Activated B cell treated with CpG ODN at 0.5 μM for 24 hours (primary cell): ENCODE measurements at regions not wholly inside any gene's neighbourhood (a gene's known extent, or its start where the extent isn't known, plus 50 kb on each side); places are given as distances from the start of the nearest gene placed in this dataset.

Experiments used
- ATAC-seq: fragments of 200-7000 bp; cut with Tn5 transposase; one replicate; pipeline ENCODE4 v1.10.0; 2021; ENCODE audit warnings: low read depth, mild to moderate bottlenecking, moderate library complexity
- CTCF ChIA-PET: fragments of 350-600 bp; sonication (Branson Sonifier 250); formaldehyde crosslinking; loops from one replicate; lab custom pipeline; 2021; ENCODE audit warnings: antibody characterized with exemption; lab: Charles Lee
- POLR2A ChIA-PET: fragments of 350-600 bp; sonication (Branson Sonifier 250); formaldehyde crosslinking; loops from one replicate; lab custom pipeline; 2021; ENCODE audit warnings: antibody characterized with exemption; lab: Charles Lee
- DNase-seq: peaks from one replicate; pipeline ENCODE4 v3.0.0; 2022
- H3K27ac Mint-ChIP-seq: one replicate; pipeline ENCODE4 v1.8.0; 2020; ENCODE audit warnings: mixed read lengths
- H3K27me3 Mint-ChIP-seq: one replicate; pipeline ENCODE4 v1.8.0; 2021; ENCODE audit warnings: mixed read lengths
- H3K36me3 Mint-ChIP-seq: one replicate; pipeline ENCODE4 v1.8.0; 2021; ENCODE audit warnings: low read depth, mixed read lengths
- H3K4me1 Mint-ChIP-seq: one replicate; pipeline ENCODE4 v1.8.0; 2021; ENCODE audit warnings: mixed read lengths
- H3K4me3 Mint-ChIP-seq: one replicate; pipeline ENCODE4 v1.8.0; 2020; ENCODE audit warnings: mild to moderate bottlenecking, mixed read lengths
- H3K9me3 Mint-ChIP-seq: one replicate; pipeline ENCODE4 v1.8.0; 2020; ENCODE audit warnings: mixed read lengths
- intact Hi-C: fragments of 100-400 bp; cut with micrococcal nuclease; formaldehyde crosslinking; loops from one replicate; pipeline ENCODE4 v1.15.1; 2024
- TF ChIP-seq, protein P1 (sequence below): fragments of 200-600 bp; IDR thresholded peaks from one replicate; pipeline ENCODE4 v1.8.0; 2022; ENCODE audit warnings: antibody characterized with exemption, mild to moderate bottlenecking

DNA sequence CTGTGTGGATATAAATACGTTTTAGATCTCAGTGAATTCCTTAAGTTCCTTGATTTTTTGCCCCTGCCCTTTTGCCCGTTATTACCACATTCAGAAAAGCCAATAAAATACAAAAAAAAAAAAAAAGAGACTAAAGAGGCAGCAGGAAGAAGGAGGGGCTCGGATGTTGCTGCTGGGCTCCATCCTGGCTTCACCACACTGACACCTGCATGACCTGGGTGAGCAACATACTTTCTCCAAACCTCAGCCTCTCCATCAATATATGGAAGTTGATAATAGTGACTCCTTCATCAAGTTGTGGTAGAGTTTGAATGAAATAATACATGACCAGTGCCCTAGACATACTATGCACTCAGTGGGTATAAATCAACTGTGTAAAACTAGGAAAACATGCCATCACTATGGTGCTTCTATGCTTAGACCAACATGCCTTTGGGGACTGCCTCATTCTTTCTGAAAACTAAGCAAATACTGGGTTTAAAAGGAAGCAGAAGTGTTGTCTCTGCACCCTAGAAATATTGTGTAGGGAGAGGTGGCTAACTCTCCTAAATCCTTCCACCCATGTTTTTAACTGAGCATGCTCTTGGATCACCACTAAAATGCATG, 243.0 kb downstream of the PIK3R1 start:
- Mint-ChIP-seq H3K36me3 (no peaks in the 10 kb centered on the region), H3K27ac (no peak overlapping the region), H3K4me1 (no peaks in the 10 kb centered on the region), H3K27me3 (no peaks in the 10 kb centered on the region), H3K4me3 (no peak overlapping the region), H3K9me3 (no peaks in the 10 kb centered on the region)
- no peak for DNase-seq
- TF ChIP-seq, protein P1, sequence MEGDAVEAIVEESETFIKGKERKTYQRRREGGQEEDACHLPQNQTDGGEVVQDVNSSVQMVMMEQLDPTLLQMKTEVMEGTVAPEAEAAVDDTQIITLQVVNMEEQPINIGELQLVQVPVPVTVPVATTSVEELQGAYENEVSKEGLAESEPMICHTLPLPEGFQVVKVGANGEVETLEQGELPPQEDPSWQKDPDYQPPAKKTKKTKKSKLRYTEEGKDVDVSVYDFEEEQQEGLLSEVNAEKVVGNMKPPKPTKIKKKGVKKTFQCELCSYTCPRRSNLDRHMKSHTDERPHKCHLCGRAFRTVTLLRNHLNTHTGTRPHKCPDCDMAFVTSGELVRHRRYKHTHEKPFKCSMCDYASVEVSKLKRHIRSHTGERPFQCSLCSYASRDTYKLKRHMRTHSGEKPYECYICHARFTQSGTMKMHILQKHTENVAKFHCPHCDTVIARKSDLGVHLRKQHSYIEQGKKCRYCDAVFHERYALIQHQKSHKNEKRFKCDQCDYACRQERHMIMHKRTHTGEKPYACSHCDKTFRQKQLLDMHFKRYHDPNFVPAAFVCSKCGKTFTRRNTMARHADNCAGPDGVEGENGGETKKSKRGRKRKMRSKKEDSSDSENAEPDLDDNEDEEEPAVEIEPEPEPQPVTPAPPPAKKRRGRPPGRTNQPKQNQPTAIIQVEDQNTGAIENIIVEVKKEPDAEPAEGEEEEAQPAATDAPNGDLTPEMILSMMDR: no peak
- ChIA-PET POLR2A (no interaction called here), CTCF (interaction anchor here (5.7 kb wide), 1 partner anchor 171 kb away, joined by 101 read pairs; no protein-coding TSS in a partner anchor)
- ATAC-seq: no peak
- intact Hi-C loops: no loop called here

DNA sequence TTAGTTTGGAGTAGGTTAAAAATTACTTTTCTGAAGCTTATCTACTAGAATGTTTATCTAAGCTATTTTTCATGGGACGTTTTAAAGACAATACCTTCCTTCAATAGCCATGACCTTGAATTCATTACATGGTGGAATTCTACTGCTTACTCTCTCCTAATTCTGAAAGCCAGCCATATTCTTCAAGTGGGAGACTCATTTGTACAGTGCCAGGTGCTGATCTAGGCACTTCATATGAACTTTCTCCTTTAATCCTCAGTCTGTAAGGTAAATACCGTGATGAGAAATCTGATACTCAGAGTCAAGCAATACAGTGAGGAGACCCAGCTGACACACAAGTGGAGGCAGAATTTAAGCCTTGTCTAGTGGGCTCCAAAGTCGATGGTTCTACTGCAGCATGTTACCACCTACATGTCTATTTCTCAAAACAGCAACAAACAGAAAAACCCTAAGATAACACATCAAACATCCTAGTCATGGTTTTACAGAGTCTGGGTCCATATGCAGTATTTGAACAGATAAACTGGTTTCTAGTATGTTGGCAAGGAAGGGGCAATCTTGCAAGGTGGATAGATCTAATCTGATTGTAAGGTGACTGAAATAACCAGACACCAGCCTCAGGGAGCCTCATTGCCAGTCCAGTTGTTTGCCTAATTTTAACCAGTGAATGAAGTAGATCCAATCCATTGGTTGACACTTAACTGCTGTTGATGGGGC, 243.7 kb downstream of the PIK3R1 start:
- DNase-seq: no peak
- TF ChIP-seq, protein P1: no peak
- Mint-ChIP-seq H3K27ac (no peak overlapping the region), H3K27me3 (no peaks in the 10 kb centered on the region), H3K4me1 (no peaks in the 10 kb centered on the region), H3K4me3 (no peak overlapping the region), H3K36me3 (no peaks in the 10 kb centered on the region), H3K9me3 (no peaks in the 10 kb centered on the region)
- no peak for ATAC-seq
- intact Hi-C loops: no loop called here
- ChIA-PET CTCF (interaction anchor here (2.7 to 5.7 kb wide), 2 partner anchors 172 to 175 kb away, joined by 13 to 101 read pairs; no protein-coding TSS in a partner anchor), POLR2A (no interaction called here)

DNA sequence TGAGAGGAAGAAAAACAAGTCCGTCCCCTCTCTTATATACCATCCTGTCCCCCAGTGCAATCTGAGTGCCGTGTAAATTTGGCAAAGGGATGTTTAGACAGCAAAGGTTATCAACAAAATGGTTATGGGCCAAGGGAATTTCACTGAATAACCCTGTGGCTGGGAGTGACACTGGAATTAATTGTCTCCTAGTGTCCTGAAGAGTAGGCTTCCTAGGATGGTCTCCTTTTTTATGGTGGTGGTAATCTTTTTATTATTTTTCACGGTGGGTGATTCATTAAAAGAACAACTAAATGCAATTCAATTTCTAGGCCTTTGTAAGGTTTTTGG, 244.2 kb downstream of the PIK3R1 start:
- no peaks in the 10 kb centered on the region for H3K9me3 Mint-ChIP-seq
- no peaks in the 10 kb centered on the region for H3K27me3 Mint-ChIP-seq
- intact Hi-C loops: loop anchor here (1.0 to 2.0 kb wide), 6 partner anchors 25 to 1213 kb away; no protein-coding TSS in a partner anchor

DNA sequence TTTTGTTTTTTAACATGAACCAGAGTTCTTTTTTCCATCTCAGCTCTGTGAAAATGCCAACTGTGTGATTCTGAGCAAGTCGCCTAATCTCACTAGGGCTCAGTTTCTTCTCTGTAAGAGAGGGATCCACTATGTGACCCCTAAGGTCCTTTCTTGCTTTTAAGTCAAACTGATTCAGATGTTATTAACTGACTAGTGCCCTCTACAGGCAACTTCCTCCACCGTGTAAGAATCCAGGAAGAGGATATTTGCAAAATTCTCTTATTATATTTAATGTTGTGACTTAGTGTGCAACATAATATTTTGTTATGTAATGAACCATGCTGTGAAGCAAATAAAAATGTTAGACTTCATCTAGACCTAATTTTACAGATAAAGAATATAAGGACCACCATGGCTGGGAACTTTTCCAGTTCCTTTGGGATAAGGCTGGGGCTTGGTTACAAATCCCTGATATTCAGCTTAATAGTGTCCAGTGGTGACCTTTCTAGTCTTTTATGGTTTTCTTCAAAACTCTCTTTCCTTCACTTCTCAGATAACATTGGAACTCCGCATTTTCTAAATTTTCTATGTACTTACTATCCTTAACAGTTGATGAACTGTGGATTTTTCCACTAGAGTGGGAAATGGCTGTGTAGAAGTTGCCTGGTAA, 244.7 kb downstream of the PIK3R1 start:
- ATAC-seq (peak; percentile 56), DNase-seq (no peak)
- TF ChIP-seq, protein P1: peak; percentile 54
- Mint-ChIP-seq H3K36me3 (no peaks in the 10 kb centered on the region), H3K27me3 (no peaks in the 10 kb centered on the region), H3K4me3 (no peak overlapping the region), H3K4me1 (no peaks in the 10 kb centered on the region), H3K9me3 (no peaks in the 10 kb centered on the region), H3K27ac (no peak overlapping the region)
- ChIA-PET POLR2A (no interaction called here), CTCF (interaction anchor here (1.0 to 5.7 kb wide), 5 partner anchors 11 to 176 kb away, joined by 3 to 101 read pairs (median 5); no protein-coding TSS in a partner anchor)
- intact Hi-C loops: loop anchor here (1.0 to 2.0 kb wide), 6 partner anchors 26 to 1214 kb away; no protein-coding TSS in a partner anchor

More for the DNA sequence above, 244.2 kb downstream of the PIK3R1 start:
- Mint-ChIP-seq H3K36me3 (no peaks in the 10 kb centered on the region), H3K27ac (no peak overlapping the region), H3K4me1 (no peaks in the 10 kb centered on the region), H3K4me3 (no peak overlapping the region)
- ATAC-seq: no peak
- TF ChIP-seq, protein P1: no peak
- ChIA-PET POLR2A (no interaction called here), CTCF (interaction anchor here (2.7 to 5.7 kb wide), 2 partner anchors 173 to 176 kb away, joined by 13 to 101 read pairs; no protein-coding TSS in a partner anchor)
- no peak for DNase-seq
